ENCODE measurements at regions not wholly inside any gene's neighbourhood (a gene's known extent, or its start where the extent isn't known, plus 50 kb on each side); places are given as distances from the start of the nearest gene placed in this dataset.

DNA sequence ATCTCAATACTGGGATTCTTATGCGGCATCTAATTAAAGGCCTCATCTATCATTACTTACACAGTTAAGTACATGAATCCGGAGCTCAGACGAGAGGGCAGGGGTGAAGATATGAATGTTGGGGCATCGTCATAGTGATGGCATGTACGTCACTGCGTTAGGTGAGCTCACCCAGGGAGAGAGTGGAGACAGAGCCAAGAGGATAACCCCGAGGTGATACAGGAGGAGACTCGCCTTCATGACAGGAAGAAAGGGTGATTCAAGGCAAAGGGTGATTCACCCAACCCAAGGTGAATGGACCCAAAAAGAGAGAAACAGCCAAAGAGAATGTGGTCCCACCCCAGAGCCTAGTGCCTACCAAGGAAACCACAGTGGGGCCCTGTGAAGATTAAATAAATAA is 132.9 kb upstream of the BLID start:
- H3K27ac ChIP-seq, result no peak overlapping the region
- no peaks in the 10 kb centered on the region for H3K36me3 ChIP-seq
- H3K4me3 ChIP-seq, result no peak overlapping the region
- DNase-seq, result no peak
- H3K27me3 ChIP-seq, result no peaks in the 10 kb centered on the region
- H3K9me3 ChIP-seq, result no peaks in the 10 kb centered on the region
- TF ChIP-seq EP300 (IDR thresholded peaks at IDR 0.05) (no peak), POLR2A (IDR thresholded peaks at IDR 0.05) (no peak), POLR2AphosphoS5 (IDR thresholded peaks at IDR 0.05) (no peak)
- TF ChIP-seq, protein P1, sequence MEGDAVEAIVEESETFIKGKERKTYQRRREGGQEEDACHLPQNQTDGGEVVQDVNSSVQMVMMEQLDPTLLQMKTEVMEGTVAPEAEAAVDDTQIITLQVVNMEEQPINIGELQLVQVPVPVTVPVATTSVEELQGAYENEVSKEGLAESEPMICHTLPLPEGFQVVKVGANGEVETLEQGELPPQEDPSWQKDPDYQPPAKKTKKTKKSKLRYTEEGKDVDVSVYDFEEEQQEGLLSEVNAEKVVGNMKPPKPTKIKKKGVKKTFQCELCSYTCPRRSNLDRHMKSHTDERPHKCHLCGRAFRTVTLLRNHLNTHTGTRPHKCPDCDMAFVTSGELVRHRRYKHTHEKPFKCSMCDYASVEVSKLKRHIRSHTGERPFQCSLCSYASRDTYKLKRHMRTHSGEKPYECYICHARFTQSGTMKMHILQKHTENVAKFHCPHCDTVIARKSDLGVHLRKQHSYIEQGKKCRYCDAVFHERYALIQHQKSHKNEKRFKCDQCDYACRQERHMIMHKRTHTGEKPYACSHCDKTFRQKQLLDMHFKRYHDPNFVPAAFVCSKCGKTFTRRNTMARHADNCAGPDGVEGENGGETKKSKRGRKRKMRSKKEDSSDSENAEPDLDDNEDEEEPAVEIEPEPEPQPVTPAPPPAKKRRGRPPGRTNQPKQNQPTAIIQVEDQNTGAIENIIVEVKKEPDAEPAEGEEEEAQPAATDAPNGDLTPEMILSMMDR (IDR thresholded peaks at IDR 0.05), result no peak
- intact Hi-C loops (cut with DNase I), result no loop called here
- no peaks in the 10 kb centered on the region for H3K4me1 ChIP-seq
- 92% methylated on average over 8 of the region's 8 CpGs for WGBS, 2 donors

DNA sequence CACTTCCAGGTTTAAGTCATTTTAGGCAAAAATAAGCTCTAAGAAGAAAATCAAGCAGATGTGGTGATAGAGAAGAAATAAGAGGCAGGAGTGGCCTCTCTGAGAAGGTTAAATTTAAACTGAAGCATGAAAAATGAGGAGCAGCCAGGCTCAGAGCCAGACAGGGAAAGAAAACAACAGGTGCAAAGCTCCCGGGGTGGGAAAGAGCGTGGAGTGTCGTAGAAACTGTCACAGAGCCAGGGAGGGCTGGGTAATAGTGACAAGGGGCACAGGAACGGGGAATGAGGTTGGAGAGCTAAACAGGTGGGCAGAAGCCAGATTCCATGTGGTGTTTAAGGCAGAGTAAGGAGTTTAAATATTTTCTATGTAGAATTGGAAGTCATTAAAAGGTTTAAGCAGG is 132.1 kb upstream of the BLID start:
- Histone ChIP-seq H3K9me3 (no peaks in the 10 kb centered on the region), H3K36me3 (no peaks in the 10 kb centered on the region), H3K27me3 (no peaks in the 10 kb centered on the region), H3K27ac (no peak overlapping the region), H3K4me3 (no peak overlapping the region), H3K4me1 (no peaks in the 10 kb centered on the region)
- intact Hi-C loops (cut with DNase I), result no loop called here
- WGBS, 2 donors, result 21 to 40% methylated on average over 4 of the region's 4 CpGs
- TF ChIP-seq EP300 (IDR thresholded peaks at IDR 0.05) (no peak), POLR2A (IDR thresholded peaks at IDR 0.05) (no peak), POLR2AphosphoS5 (IDR thresholded peaks at IDR 0.05) (no peak)
- TF ChIP-seq, protein P1 (IDR thresholded peaks at IDR 0.05), result no peak
- DNase-seq, result no peak

DNA sequence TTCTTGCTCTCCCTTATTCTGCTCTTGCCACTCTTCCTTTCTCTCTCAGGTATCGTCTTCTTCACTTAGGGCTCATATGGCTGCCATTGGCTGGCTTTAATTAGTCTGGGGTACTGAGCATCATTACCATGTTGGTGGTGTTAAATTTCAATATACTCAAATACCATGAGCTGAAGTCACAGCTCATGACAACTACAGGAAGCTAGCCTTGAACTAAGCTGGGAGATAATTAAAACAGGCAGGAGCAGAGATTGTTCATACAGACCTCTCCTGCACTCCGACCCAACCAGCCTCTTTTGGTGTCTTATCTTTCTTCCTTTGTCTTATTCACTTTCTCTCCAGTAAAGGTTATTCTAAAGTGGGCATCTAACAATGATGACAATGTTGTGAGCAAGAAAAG is 130.9 kb upstream of the BLID start:
- Histone ChIP-seq H3K4me3 (no peak overlapping the region), H3K36me3 (no peaks in the 10 kb centered on the region), H3K9me3 (no peaks in the 10 kb centered on the region), H3K27me3 (no peaks in the 10 kb centered on the region), H3K27ac (no peak overlapping the region), H3K4me1 (no peaks in the 10 kb centered on the region)
- WGBS, 2 donors, result 64 to 78% methylated on average over 2 of the region's 2 CpGs
- no peak for DNase-seq
- TF ChIP-seq EP300 (IDR thresholded peaks at IDR 0.05) (no peak), POLR2AphosphoS5 (IDR thresholded peaks at IDR 0.05) (no peak), POLR2A (IDR thresholded peaks at IDR 0.05) (no peak)
- TF ChIP-seq, protein P1 (IDR thresholded peaks at IDR 0.05), result no peak
- intact Hi-C loops (cut with DNase I), result no loop called here

DNA sequence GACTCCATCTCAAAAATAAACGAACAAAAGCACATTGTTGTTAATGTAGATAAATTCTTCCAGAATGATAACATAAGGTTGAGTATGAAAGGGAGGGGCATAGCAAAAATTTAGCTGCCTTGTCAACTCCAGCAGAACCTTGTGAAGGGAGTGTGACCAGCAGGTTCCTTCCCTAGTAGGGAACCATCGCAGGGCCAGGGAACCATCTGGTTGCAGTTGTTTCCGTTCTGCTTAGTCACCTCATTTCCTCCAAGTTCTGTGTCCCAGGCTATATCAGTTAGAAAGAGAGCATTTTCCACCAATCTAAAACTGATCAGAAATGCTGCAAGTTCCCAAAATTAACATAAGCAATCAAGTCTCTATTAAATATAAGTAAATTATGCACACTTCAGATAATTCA is 126.7 kb upstream of the BLID start:
- Histone ChIP-seq H3K27me3 (no peaks in the 10 kb centered on the region), H3K4me3 (no peak overlapping the region), H3K9me3 (no peaks in the 10 kb centered on the region), H3K4me1 (no peaks in the 10 kb centered on the region), H3K27ac (no peak overlapping the region), H3K36me3 (no peaks in the 10 kb centered on the region)
- TF ChIP-seq POLR2AphosphoS5 (IDR thresholded peaks at IDR 0.05) (no peak), POLR2A (IDR thresholded peaks at IDR 0.05) (no peak), EP300 (IDR thresholded peaks at IDR 0.05) (no peak)
- TF ChIP-seq, protein P1 (IDR thresholded peaks at IDR 0.05), result no peak
- 43 to 82% methylated on average over 3 of the region's 3 CpGs for WGBS, 2 donors
- DNase-seq, result no peak
- intact Hi-C loops (cut with DNase I), result no loop called here

DNA sequence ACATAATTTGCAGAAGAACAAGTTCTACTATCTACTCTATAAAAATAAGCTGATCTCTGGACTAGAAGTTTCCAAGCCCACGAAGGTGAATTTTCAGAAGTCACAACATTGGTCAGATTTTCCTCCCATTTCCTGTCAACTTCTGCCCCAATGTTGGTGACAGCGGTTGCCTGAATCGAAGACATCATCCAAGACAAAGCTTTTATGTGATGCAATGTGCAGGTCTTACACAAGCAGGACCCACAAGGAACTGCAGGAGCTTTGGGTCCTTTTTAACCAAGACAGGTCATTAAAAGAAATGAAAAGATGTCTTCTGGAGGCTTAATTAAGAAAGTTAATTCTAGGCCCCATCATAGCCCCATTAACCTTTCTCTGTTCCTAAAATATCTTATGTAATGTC is 125.6 kb upstream of the BLID start:
- no peak for DNase-seq
- intact Hi-C loops (cut with DNase I), result no loop called here
- no peak for TF ChIP-seq POLR2AphosphoS5 (IDR thresholded peaks at IDR 0.05)
- H3K4me3 ChIP-seq, result no peak overlapping the region
- H3K27me3 ChIP-seq, result no peaks in the 10 kb centered on the region
- H3K9me3 ChIP-seq, result no peaks in the 10 kb centered on the region
- H3K4me1 ChIP-seq, result no peaks in the 10 kb centered on the region
- 80 to 84% methylated on average over 3 of the region's 3 CpGs for WGBS, 2 donors
- no peaks in the 10 kb centered on the region for H3K36me3 ChIP-seq
- H3K27ac ChIP-seq, result no peak overlapping the region
